Right lobe of liver (tissue), 6 donors: ENCODE measurements at regions not wholly inside any gene's neighbourhood (a gene's known extent, or its start where the extent isn't known, plus 50 kb on each side); places are given as distances from the start of the nearest gene placed in this dataset.

Experiments used
- ATAC-seq, 4 donors: fragments of 200-7000 bp; cut with Tn5 transposase; one replicate each; pipeline ENCODE4 v1.9.1; 2020; ENCODE audit warnings: mild to moderate bottlenecking in 4 of 4, moderate library complexity in 4 of 4
- DNase-seq, 3 donors: peaks; one replicate each; pipeline ENCODE4 v3.0.0-alpha.2; 2020
- H3K27ac ChIP-seq, 3 donors: fragments of 200-600 bp; one replicate each; pipeline ENCODE4 v1.8.0; 2022
- H3K27me3 ChIP-seq, 2 donors: fragments of 200-600 bp; one replicate each; pipeline ENCODE4 v1.8.0; 2022
- H3K36me3 ChIP-seq, 4 donors: fragments of 200-600 bp; sonication (generic) in 1 of 4; one replicate each; pipeline versions ENCODE4 v1.5.1 to v1.8.0; 2017 to 2022; ENCODE audit warnings: control low read depth in 1 of 4
- H3K4me1 ChIP-seq, 4 donors: fragments of 200-600 bp; sonication (generic) in 1 of 4; one replicate each; pipeline versions ENCODE4 v1.5.1 to v1.8.0; 2017 to 2022; ENCODE audit warnings: control low read depth in 1 of 4
- H3K4me3 ChIP-seq, 3 donors: fragments of 200-600 bp; one replicate each; pipeline ENCODE4 v1.8.0; 2022
- H3K9me3 ChIP-seq, 4 donors: fragments of 200-600 bp; sonication (generic) in 1 of 4; one replicate each; pipeline versions ENCODE4 v1.5.1 to v1.8.0; 2017 to 2022; ENCODE audit warnings: control low read depth in 1 of 4
- CTCF ChIP-seq, 4 donors: fragments of 200-600 bp in 3 of 4; fragments of 450-650 bp in 1 of 4; IDR thresholded peaks; one replicate each; pipeline versions ENCODE4 v1.5.1 to v1.8.0; 2016 to 2022; ENCODE audit warnings: antibody characterized with exemption in 4 of 4, mild to moderate bottlenecking in 2 of 4
- POLR2A ChIP-seq: fragments of 450-650 bp; IDR thresholded peaks from one replicate; pipeline ENCODE4 v1.6.1; 2017; ENCODE audit warnings: antibody characterized with exemption, mild to moderate bottlenecking
- WGBS: methylation state at CpG from one replicate; pipeline ENCODE4 v1.1.6; 2018; ENCODE audit warnings: low coverage, low lambda C conversion rate; ENCODE audit not compliant: insufficient coverage; ENCODE audit errors: missing lambda C conversion rate; 5-methylcytosine and 5-hydroxymethylcytosine counted together
- intact Hi-C, 2 donors: fragments of 100-400 bp; cut with DNase I; formaldehyde crosslinking; loops; one replicate each; pipeline versions ENCODE4 v1.11.2 to v1.14.1; 2022
- donor health status: DM: no; HTN: yes; CAD: no.
- donor health status: DM: no; HTN: no; CAD: no.
- donor health status: DM: no; HTN: no; CAD: no.
- donor health status: DM: no; HTN: yes; CAD: no.
- donor health status: DM: no; HTN: yes; CAD: no.

GRCh38 chr4:28868841-28869240 is 1851.3 kb upstream of the PCDH7 start:
- no peak for ATAC-seq
- Histone ChIP-seq H3K27me3 (no peaks in the 10 kb centered on the region), H3K36me3 (no peaks in the 10 kb centered on the region), H3K4me1 (no peaks in the 10 kb centered on the region), H3K9me3 (no peaks in the 10 kb centered on the region), H3K4me3 (no peak overlapping the region), H3K27ac (no peak overlapping the region)
- DNase-seq = no peak
- WGBS = 48% methylated on average over 3 of the region's 4 CpGs
- no peak for TF ChIP-seq CTCF (IDR thresholded peaks at IDR 0.05)
- no peak for TF ChIP-seq POLR2A
- intact Hi-C loops = no loop called here

- 35% methylated on average over 5 of the region's 5 CpGs for WGBS
- Histone ChIP-seq H3K27me3 (no peaks in the 10 kb centered on the region), H3K27ac (no peak overlapping the region), H3K36me3 (no peaks in the 10 kb centered on the region), H3K4me3 (no peak overlapping the region), H3K4me1 (no peaks in the 10 kb centered on the region), H3K9me3 (no peaks in the 10 kb centered on the region)
- intact Hi-C loops = no loop called here
- no peak for DNase-seq
- TF ChIP-seq POLR2A = no peak
- TF ChIP-seq CTCF (IDR thresholded peaks at IDR 0.05) = no peak
- no peak for ATAC-seq
Observed at GRCh38 chr4:28879178-28879577, 1841.0 kb upstream of the PCDH7 start.

GRCh38 chr4:28879900-28880299 is 1840.3 kb upstream of the PCDH7 start:
- Histone ChIP-seq H3K4me3 (no peak overlapping the region), H3K36me3 (no peaks in the 10 kb centered on the region), H3K27ac (no peak overlapping the region), H3K27me3 (no peaks in the 10 kb centered on the region), H3K4me1 (no peaks in the 10 kb centered on the region), H3K9me3 (no peaks in the 10 kb centered on the region)
- TF ChIP-seq CTCF (IDR thresholded peaks at IDR 0.05) (no peak), POLR2A (no peak)
- WGBS = 12% methylated on average over 2 of the region's 2 CpGs
- intact Hi-C loops = no loop called here
- DNase-seq (no peak), ATAC-seq (no peak)

GRCh38 chr4:28883211-28883610 is 1837.0 kb upstream of the PCDH7 start:
- TF ChIP-seq CTCF (IDR thresholded peaks at IDR 0.05) (no peak), POLR2A (no peak)
- Histone ChIP-seq H3K4me3 (no peak overlapping the region), H3K4me1 (no peaks in the 10 kb centered on the region), H3K27ac (no peak overlapping the region), H3K27me3 (no peaks in the 10 kb centered on the region), H3K9me3 (no peaks in the 10 kb centered on the region), H3K36me3 (no peaks in the 10 kb centered on the region)
- no peak for ATAC-seq
- intact Hi-C loops = no loop called here
- 88% methylated on average over 1 of the region's 2 CpGs for WGBS
- no peak for DNase-seq

GRCh38 chr4:28886934-28887333 is 1833.2 kb upstream of the PCDH7 start:
- ATAC-seq (no peak), DNase-seq (no peak)
- Histone ChIP-seq H3K4me1 (no peaks in the 10 kb centered on the region), H3K9me3 (no peaks in the 10 kb centered on the region), H3K27me3 (no peaks in the 10 kb centered on the region), H3K4me3 (no peak overlapping the region), H3K36me3 (no peaks in the 10 kb centered on the region), H3K27ac (no peak overlapping the region)
- 18% methylated on average over 3 of the region's 4 CpGs for WGBS
- intact Hi-C loops = no loop called here
- TF ChIP-seq POLR2A (no peak), CTCF (IDR thresholded peaks at IDR 0.05) (no peak)
